WTC11 (cell line): ENCODE measurements at regions not wholly inside any gene's neighbourhood (a gene's known extent, or its start where the extent isn't known, plus 50 kb on each side); places are given as distances from the start of the nearest gene placed in this dataset.

Experiments
- CREB1 ChIP-seq: sonication (generic); formaldehyde crosslinking; IDR thresholded peaks from 2 replicates; pipeline ENCODE4 v1.8.0; 2023; ENCODE audit warnings: mild to moderate bottlenecking, missing genetic modification reagents
- FOXK1 ChIP-seq: sonication (generic); formaldehyde crosslinking; IDR thresholded peaks from 2 replicates; pipeline ENCODE4 v1.8.0; 2022; ENCODE audit warnings: mild to moderate bottlenecking, moderate library complexity, missing genetic modification reagents
- MXD4 ChIP-seq: fragments of 250-450 bp; sonication (Bioruptor Pico); IDR thresholded peaks from 2 replicates; pipeline ENCODE4 v1.8.0; 2021; ENCODE audit warnings: mild to moderate bottlenecking, moderate library complexity, borderline replicate concordance
- ZNF121 ChIP-seq: sonication (generic); formaldehyde crosslinking; IDR thresholded peaks from 2 replicates; pipeline ENCODE4 v1.8.0; 2023; ENCODE audit warnings: missing genetic modification reagents
- TF ChIP-seq, protein P1 (sequence below): fragments of 200-600 bp; IDR thresholded peaks from 2 replicates; pipeline ENCODE4 v1.8.0; 2022; ENCODE audit warnings: antibody characterized with exemption
- TF ChIP-seq, protein P2 (sequence below): sonication (generic); formaldehyde crosslinking; IDR thresholded peaks from 2 replicates; pipeline ENCODE4 v1.8.0; 2022; ENCODE audit warnings: mild to moderate bottlenecking, missing genetic modification reagents
- TF ChIP-seq, protein P3 (sequence below): fragments of 250-450 bp; sonication (Bioruptor Pico); IDR thresholded peaks from 2 replicates; pipeline ENCODE4 v2.1.2; 2022; ENCODE audit warnings: mild to moderate bottlenecking, moderate library complexity
- TF ChIP-seq, protein P4 (sequence below): sonication (generic); formaldehyde crosslinking; IDR thresholded peaks from 2 replicates; pipeline ENCODE4 v1.8.0; 2022; ENCODE audit warnings: mild to moderate bottlenecking, missing genetic modification reagents

DNA sequence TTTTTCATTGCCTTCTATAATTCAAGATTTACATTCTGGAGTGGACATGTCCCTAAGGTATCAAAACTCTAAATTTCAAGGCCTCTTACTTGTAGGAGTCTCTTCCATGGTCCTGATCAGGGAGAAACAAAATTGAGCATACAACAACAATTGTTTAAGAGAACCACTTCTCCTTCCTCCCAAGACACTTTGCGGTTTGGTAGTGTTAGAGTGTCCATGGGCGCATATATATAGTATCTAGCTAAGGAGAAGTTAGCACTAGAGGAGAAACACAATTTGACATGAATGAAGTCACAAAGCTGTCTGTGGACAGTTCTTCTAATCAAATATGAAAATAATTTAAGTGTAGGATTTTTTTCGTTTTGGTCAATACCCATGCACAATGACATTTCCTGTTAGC is 349.1 kb upstream of the MAP2 start:
- TF ChIP-seq ZNF121 (CRISPR knock-in tag) (no peak), MXD4 (no peak), FOXK1 (no peak), CREB1 (no peak)
- TF ChIP-seq, protein P1, sequence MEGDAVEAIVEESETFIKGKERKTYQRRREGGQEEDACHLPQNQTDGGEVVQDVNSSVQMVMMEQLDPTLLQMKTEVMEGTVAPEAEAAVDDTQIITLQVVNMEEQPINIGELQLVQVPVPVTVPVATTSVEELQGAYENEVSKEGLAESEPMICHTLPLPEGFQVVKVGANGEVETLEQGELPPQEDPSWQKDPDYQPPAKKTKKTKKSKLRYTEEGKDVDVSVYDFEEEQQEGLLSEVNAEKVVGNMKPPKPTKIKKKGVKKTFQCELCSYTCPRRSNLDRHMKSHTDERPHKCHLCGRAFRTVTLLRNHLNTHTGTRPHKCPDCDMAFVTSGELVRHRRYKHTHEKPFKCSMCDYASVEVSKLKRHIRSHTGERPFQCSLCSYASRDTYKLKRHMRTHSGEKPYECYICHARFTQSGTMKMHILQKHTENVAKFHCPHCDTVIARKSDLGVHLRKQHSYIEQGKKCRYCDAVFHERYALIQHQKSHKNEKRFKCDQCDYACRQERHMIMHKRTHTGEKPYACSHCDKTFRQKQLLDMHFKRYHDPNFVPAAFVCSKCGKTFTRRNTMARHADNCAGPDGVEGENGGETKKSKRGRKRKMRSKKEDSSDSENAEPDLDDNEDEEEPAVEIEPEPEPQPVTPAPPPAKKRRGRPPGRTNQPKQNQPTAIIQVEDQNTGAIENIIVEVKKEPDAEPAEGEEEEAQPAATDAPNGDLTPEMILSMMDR = no peak
- TF ChIP-seq, protein P2, sequence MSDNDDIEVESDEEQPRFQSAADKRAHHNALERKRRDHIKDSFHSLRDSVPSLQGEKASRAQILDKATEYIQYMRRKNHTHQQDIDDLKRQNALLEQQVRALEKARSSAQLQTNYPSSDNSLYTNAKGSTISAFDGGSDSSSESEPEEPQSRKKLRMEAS = no peak
- TF ChIP-seq, protein P3, sequence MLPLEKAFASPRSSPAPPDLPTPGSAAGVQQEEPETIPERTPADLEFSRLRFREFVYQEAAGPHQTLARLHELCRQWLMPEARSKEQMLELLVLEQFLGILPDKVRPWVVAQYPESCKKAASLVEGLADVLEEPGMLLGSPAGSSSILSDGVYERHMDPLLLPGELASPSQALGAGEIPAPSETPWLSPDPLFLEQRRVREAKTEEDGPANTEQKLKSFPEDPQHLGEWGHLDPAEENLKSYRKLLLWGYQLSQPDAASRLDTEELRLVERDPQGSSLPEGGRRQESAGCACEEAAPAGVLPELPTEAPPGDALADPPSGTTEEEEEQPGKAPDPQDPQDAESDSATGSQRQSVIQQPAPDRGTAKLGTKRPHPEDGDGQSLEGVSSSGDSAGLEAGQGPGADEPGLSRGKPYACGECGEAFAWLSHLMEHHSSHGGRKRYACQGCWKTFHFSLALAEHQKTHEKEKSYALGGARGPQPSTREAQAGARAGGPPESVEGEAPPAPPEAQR (CRISPR knock-in tag) = no peak
- TF ChIP-seq, protein P4, sequence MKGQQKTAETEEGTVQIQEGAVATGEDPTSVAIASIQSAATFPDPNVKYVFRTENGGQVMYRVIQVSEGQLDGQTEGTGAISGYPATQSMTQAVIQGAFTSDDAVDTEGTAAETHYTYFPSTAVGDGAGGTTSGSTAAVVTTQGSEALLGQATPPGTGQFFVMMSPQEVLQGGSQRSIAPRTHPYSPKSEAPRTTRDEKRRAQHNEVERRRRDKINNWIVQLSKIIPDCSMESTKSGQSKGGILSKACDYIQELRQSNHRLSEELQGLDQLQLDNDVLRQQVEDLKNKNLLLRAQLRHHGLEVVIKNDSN (CRISPR knock-in tag) = no peak
